HG02798 (cell line): ENCODE measurements at regions not wholly inside any gene's neighbourhood (a gene's known extent, or its start where the extent isn't known, plus 50 kb on each side); places are given as distances from the start of the nearest gene placed in this dataset.

Experiments
- ATAC-seq: cut with Tn5 transposase; IDR thresholded peaks from one replicate; pipeline ENCODE4 v1.9.1; 2021; ENCODE audit warnings: mild to moderate bottlenecking; ENCODE audit not compliant: unreplicated experiment, poor library complexity

DNA sequence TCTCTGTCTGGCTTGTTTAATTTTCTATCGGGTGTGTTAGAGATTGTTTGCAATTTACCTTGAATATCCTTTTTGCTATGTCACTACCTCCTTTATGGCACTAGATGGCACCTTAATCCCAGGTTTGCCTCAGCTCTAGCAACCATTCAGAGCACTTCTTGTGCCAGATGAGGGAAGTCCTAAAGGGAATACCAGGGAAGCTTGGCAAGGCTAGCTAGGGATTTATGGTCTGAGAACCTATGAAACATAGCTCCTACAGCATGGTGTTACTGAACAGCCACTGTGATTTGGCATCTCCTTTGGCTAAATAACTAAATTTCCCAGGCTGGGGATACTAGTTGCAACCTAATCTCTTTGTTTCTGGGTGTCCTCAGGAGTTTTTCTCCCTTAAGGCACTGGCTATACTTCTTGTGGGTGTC lies 69.0 kb upstream of the VOPP1 start:
- ATAC-seq: peak; percentile 89

DNA sequence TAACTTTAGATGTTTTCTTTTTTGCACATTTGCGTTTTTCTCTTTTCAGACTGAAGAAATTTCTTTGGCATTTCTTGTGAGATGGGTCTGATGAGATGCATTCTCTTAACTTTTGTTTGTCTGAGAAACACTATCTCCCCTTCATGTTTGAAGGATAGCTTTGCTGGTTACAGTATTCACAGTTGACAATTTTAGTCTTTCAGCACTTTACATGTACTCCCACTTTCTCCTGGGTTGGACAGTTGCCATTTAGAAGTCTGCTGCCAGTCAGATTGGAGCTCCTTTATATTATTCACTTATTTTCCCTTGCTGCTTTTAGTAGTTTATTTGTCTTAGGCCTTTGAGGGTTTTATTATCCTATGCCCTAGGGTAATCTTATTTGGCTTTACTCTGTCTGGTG lies 67.3 kb upstream of the VOPP1 start:
- no peak for ATAC-seq

- no peak for ATAC-seq
Measured at GRCh38 chr7:55629051-55629677, 56.9 kb upstream of the VOPP1 start.

DNA sequence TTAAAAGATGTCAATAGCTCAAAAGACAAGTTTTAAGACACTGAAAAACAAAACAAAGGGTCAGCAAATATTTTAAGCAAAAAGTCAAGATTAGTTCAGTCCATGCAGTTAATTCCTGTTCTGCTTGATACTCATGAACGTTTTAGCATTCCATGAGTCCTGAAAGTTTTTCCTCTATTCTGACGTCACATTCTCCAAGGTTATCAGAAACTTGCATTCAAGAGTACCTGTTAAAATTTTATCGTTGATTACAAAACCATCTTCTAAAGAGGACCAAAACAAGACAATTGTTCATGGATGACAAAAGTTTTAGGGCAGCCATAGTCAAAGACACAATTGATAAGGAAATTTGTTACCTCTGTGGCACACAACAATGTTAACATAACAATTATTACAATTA lies 52.5 kb upstream of the VOPP1 start:
- ATAC-seq: no peak

DNA sequence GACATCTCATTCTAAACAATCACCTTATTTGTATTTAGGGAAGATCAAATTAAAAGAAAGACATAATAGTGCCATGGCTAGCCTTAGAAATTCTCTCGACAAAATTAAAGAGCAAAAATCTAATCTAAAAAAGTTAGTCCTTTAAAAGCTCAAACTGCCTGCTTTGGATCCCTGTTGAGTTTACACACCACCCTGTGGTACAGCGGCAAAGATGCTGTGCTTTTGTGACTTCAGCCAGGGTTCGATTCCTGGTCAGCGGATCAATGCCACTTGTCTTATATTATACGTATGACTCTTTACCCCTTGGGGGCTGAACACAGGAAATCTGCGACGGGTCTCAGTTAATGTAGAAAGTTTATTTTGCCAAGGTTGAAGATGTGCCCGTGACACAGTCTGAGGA lies 51.3 kb upstream of the VOPP1 start:
- ATAC-seq: no peak

DNA sequence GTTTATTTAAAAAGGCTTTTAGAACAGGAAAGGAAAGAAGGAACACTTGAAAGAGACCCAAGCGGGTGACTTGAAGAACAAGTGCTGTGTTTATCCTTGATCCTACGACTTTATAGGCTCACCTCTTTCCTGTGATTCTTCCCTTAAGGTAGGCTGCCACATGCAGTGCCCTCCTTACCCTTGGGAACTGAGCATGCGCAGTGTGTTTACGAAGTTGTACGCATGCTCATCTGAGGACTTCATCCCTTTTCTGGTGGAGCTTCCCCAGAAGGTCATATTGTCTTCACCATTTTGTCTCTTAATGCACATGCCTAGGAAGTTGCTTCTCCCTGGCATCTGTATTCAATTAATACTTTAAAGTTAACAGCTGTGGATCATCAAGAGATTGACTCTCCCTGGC lies 49.9 kb upstream of the VOPP1 start:
- no peak for ATAC-seq
